ENCODE measurements at regions not wholly inside any gene's neighbourhood (a gene's known extent, or its start where the extent isn't known, plus 50 kb on each side); places are given as distances from the start of the nearest gene placed in this dataset.
"Not testable (repeated sequence)": the region's sequence is repeated elsewhere in the genome, so short reads cannot be mapped to it uniquely, and the experiment has no call there.

GRCh38 chr6:120484146-120484545, 850.1 kb downstream of the TBC1D32 start:
- no peak for DNase-seq

DNA sequence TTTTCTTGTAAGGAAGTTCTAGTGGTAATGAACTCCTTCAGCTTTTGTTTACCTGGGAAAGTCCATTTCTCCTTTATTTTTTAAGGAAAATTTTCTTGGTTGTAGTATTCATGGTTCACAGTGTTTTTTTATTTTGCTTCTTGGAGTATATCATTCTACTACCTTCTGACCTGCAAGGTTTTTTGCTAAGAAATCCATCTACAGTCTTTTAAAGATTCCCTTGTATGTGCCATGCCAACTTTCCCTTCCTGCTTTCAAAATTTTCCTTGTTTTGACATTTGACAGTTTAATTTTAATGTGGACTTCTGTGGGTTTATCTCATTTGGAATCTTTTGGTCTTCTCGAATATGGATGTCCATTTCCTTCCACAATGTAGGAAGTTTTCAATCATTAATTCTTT, 855.6 kb downstream of the TBC1D32 start:
- no peak for DNase-seq

- no peak for DNase-seq
Measured at GRCh38 chr6:120473804-120474203, 860.5 kb downstream of the TBC1D32 start.

- DNase-seq = no peak
Measured at GRCh38 chr6:120468486-120468885, 865.8 kb downstream of the TBC1D32 start.

GRCh38 chr6:120451508-120451907, 882.8 kb downstream of the TBC1D32 start:
- DNase-seq = no peak

DNA sequence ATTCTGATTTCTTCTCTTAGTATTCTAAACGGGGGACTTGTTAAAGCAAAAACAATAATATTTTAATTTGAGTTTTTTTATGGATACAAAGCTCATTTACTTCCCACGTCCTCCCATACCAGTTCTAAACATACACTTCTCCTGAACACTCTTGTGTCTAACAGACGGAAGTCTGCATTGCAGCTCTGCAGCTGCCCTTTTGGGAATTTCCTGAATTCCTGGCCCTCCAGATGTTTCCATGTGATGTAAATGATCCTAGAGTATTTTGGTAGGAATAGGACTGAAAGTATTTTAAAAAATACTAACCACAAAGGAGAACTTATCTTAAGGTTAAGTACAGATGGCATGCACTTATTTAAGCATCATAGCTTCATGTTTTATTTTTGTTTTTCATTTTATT, 886.7 kb downstream of the TBC1D32 start:
- no peak for DNase-seq

DNA sequence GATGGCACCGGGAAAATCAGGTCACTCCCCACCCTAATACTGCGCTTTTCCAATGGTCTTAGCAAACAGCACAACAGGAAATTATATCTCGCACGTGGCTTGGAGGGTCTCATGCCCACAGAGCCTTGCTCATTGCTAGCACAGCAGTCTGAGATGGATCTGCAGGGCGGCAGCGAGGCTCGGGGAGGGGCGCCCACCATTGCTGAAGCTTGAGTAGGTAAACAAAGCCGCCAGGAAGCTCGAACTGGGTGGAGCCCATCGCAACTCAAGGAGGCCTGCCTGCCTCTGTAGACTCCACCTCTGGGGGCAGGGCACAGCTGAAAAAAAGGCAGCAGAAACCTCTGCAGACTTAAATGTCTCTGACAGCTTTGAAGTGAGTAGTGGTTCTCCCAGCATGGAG, 901.4 kb downstream of the TBC1D32 start:
- not testable (repeated sequence) for DNase-seq

DNA sequence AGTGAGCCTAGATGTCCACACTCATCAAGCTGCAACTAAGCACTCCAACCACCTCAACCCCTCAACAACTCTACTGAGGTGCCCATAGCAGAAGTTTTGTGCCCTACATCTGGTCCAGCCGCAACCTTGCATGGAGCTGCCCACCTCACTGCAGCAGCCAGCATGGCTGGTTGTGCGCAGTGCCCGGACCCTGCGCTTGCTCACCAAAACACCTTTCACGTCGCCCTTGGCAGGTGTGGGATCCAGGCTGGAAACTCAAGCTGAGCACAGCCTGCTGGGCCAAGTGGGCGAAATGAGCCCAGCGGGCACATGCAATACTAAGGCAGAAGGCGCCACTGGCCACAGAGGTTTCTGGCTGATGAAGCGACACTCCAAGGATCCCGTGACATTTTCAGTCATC, 902.4 kb downstream of the TBC1D32 start:
- no peak for DNase-seq

- no peak for DNase-seq
Measured at GRCh38 chr6:120411394-120411793, 922.9 kb downstream of the TBC1D32 start.

DNA sequence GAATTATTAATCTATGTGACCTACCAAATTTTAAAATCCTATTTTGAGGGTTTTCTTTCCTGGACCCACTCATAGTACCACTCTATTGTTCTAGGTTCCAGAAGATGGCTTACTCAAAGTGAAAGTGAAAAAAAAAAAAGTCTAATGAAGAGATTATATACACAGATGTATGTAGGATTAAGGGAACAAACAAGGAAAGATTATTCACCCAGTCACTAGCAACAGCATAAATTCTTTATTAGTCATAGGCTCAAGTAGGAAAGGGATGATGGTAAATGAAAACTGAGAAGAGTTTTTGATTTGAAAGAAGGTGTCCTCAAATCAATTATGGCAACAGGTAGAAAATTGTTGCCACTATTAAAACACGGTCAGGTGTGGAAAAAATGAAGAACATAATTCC, 923.7 kb downstream of the TBC1D32 start:
- DNase-seq = no peak

GRCh38 chr6:120407696-120408095, 926.6 kb downstream of the TBC1D32 start:
- DNase-seq = no peak

DNA sequence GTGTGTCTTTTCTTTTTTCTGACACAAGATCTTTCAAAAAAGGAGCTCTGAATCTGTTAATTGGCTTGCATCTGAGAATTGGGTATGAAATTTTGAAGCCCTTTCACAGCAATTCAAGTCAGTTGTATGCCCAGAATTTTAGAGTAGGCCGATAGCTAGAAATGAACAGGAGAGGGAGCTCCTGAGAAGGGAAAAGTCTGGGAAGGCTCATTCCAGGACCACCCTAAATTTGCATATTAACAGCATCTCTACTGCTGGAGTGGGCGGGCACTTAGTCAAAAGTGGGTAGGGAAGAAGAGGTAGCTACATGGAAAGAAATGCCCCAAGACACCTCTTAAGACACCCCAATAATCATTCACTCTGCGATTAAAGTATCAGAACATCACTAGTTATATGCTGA, 928.3 kb downstream of the TBC1D32 start:
- no peak for DNase-seq

DNA sequence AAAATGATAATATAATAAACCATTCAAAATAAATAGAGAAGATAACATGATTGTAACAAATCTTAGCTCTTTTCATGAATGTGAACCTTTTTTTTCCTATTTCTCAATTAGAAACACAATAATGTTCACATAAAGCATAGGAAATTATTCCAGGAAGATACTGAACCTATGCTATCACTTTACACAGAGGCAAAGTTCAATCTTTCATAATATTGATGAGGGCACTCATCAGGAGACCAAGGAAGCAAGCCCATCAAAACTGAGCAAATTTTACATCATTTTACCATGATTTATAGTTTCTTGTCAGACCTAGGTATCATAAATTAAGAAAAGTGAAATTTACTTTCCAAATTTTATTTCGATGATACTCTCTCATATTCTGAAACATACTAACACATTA, 938.5 kb downstream of the TBC1D32 start:
- no peak for DNase-seq

GRCh38 chr6:120395330-120395729, 939.0 kb downstream of the TBC1D32 start:
- DNase-seq = no peak

DNA sequence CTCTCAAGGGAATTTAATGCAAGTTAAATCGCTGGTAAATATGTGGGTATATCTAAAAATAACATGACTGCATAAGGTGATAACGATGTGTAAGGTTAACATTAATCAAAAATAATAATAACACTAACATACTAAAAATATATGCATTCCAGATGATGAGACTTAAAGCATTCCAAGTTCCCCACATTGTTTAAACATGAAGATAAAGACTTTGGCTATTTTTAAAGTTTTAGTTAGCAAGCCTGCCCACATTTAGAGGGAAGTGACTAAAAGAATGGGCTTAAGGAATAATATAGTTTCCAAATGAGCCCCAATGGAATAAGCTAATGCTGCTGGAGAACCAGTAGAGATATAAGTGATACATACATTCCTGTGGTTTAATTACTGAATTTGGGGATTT, 941.3 kb downstream of the TBC1D32 start:
- DNase-seq = no peak

GRCh38 chr6:120384671-120385070, 949.6 kb downstream of the TBC1D32 start:
- DNase-seq = no peak

DNA sequence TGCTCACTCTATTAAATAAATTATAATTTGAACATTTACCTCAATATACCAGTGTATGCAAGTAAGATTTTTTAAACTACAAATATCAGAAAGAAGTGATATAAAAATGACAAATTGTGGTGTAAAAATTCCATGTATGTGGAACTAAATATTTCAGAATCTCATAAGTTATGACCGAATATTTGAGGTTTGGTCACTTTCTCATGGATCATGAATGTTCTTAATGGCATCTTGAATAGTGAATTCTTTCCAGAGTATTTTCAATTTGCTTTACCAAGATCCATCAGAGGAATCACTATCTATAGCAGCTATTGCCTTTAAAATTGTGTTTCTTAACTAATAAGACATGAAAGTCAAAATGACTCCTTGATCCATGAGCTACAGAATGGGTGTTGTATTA, 950.6 kb downstream of the TBC1D32 start:
- DNase-seq = no peak

- DNase-seq = no peak
Measured at GRCh38 chr6:120378582-120379220, 955.6 kb downstream of the TBC1D32 start.

GRCh38 chr6:120373185-120373584, 961.1 kb downstream of the TBC1D32 start:
- DNase-seq = no peak

DNA sequence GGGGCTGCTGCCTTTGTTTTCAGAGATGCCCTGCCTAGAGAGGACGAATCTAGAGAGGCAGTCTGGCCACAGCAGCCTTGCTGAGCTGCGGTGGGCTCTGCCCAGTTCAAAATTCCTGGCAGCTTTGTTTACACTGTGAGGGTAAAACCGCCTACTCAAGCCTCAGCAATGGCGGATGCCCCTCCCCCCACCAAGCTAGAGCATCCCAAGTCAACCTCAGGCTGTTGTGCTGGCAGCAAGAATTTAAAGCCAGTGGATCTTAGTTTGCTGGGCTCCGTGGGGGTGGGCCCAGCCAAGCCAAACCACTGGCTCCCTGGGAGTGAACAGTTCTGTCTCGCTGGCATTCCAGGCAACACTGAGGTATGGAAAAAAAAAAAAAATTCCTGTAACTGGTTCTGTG, 970.9 kb downstream of the TBC1D32 start:
- DNase-seq = no peak

DNA sequence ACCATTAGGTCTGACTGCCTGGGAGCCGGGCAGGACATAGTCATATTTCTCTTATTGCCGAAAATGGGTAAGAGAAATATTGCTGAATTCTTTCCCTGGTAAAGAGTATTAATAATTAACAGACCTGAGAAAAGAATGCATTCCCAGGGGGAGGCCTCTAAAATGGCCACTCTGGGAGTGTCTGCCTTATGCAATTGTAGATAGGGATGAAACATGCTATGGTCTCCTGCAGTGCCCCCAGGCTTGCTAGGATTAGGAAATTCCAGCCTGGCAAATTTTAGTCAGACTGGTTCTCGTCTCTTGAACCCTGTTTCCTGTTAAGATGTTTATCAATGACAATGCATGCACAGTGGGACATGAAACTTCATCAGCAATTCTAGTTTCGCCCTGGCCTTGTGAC, 975.7 kb downstream of the TBC1D32 start:
- DNase-seq = not testable (repeated sequence)

DNA sequence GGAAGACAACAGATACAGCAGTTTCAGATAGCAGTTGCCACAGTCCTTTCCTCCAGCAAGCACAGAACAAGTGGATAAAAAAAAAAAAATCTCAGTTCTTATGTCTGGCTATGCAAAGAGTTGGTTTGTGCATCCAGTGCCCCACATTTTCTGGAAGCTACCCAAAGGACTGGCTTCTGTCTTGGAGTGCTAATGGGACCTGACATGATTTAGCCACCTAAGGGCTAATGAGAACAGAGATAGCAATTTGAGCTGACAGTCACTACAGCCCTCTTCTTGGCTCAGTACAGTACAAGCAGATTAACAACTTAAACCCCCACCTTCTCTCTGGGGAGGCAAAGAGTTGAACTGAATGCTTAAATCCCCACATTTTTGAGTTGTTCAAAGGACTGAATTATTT, 976.8 kb downstream of the TBC1D32 start:
- no peak for DNase-seq

- no peak for DNase-seq
Measured at GRCh38 chr6:120355822-120356221, 978.5 kb downstream of the TBC1D32 start.

DNA sequence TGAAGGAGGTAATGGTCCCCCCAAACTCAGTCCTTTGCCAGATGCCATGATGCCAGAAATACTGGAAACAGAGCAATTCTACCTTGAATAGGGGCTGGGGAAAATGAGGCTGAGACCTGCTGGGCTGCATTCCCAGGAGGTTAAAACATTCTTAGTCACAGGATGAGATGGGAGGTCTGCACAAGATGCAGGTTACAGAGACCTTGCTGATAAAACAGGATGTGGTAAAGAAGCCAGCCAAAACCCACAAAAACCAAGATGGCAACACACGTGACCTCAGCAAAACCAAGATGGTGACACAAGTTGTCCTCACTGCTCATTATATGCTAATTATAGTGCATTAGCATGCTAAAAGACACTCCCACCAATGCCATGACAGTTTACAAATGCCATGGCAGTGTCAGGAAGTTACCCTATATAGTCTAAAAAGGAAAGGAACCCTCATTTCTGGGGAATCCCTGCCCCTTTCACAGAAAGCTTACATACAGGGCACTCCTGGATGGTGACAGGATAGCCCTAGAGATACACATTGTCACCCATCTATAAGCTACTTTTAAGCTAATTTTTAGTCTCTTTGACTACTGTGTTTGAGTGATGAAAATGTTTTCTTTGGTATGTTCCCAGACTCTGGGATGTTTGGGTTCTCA, 979.7 kb downstream of the TBC1D32 start:
- DNase-seq = no peak

DNA sequence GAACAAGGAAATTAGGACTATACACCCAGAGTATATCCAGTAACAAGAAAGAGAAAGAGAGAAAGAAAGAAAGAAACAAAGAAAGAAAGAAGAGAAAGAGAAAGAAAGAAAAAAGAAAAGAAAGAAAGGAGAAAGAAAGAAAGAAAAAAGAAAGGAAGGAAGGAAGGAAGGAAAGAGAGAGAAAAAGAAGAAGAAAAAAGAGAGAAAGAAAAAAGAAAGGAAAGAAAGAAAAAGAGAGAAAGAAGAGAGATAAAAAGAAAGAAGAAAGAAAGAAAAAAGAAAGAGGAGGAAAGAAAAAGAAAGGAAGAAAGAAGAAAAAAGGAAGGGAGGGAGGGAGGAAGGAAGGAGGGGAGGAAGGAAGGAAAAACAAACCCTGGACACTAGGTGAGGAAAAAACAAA, 981.8 kb downstream of the TBC1D32 start:
- DNase-seq = no peak
